ENCODE measurements at regions not wholly inside any gene's neighbourhood (a gene's known extent, or its start where the extent isn't known, plus 50 kb on each side); places are given as distances from the start of the nearest gene placed in this dataset.
"Not testable (repeated sequence)": the region's sequence is repeated elsewhere in the genome, so short reads cannot be mapped to it uniquely, and the experiment has no call there.

- TF ChIP-seq RFX5 (IDR thresholded peaks at IDR 0.05); CEBPB (IDR thresholded peaks at IDR 0.05); RARB (CRISPR knock-in tag; IDR thresholded peaks at IDR 0.05); POLR2A (IDR thresholded peaks at IDR 0.05; ENCODE audit: low read length); CBX8 (IDR thresholded peaks at IDR 0.05); RAD21 (conservative IDR thresholded peaks at IDR 0.05 in 1 of 2, IDR thresholded peaks at IDR 0.05 in 1 of 2); CHD2 (IDR thresholded peaks at IDR 0.05; ENCODE audit: low read length, partially characterized antibody); SREBF2 (IDR thresholded peaks at IDR 0.05); JUNB (IDR thresholded peaks at IDR 0.05); HDAC2 (IDR thresholded peaks at IDR 0.05); MYC (IDR thresholded peaks at IDR 0.05; ENCODE audit: borderline replicate concordance, low read length): not testable (repeated sequence)
- TF ChIP-seq, protein P1, sequence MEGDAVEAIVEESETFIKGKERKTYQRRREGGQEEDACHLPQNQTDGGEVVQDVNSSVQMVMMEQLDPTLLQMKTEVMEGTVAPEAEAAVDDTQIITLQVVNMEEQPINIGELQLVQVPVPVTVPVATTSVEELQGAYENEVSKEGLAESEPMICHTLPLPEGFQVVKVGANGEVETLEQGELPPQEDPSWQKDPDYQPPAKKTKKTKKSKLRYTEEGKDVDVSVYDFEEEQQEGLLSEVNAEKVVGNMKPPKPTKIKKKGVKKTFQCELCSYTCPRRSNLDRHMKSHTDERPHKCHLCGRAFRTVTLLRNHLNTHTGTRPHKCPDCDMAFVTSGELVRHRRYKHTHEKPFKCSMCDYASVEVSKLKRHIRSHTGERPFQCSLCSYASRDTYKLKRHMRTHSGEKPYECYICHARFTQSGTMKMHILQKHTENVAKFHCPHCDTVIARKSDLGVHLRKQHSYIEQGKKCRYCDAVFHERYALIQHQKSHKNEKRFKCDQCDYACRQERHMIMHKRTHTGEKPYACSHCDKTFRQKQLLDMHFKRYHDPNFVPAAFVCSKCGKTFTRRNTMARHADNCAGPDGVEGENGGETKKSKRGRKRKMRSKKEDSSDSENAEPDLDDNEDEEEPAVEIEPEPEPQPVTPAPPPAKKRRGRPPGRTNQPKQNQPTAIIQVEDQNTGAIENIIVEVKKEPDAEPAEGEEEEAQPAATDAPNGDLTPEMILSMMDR (IDR thresholded peaks at IDR 0.05) = not testable (repeated sequence)
Measured at GRCh38 chr9:82774707-82775231, 288.2 kb downstream of the RASEF start.

Measured in A549 (cell line).